HS-27A (cell line): ENCODE measurements at regions not wholly inside any gene's neighbourhood (a gene's known extent, or its start where the extent isn't known, plus 50 kb on each side); places are given as distances from the start of the nearest gene placed in this dataset.

Experiments used
- DNase-seq: peaks from one replicate; pipeline ENCODE4 v3.0.0-alpha.2; 2012; ENCODE audit warnings: low read depth, missing footprints

DNA sequence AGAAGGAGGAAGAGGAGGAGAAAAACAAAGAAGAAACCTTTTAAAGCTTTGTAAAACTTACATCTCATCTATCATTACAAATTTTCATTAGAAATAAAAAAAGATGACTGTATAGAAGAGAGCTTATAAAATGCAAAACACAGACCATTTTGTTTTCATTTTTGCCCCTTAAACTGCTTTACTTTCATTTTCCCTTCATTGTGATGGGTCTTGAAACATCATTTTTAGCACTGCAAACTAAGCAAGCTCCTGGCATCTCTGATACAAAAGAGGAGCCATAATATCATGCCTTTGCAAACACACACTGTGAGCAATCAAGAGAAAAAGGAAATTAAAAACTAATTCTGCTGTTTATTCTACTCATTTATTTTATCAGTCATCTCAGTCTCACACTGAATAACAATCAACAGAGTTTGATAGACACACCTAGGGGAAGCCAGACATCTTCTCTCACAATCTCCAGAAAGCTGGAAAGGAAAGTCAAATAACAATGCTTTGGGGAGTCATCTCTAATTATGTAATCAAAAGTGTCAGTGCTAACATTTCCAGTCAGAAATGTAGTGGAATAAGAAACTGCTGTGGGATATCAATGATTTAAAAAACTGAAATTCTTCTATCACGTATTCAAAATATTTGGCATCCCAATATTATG, 467.7 kb upstream of the FAT3 start:
- no peak for DNase-seq

DNA sequence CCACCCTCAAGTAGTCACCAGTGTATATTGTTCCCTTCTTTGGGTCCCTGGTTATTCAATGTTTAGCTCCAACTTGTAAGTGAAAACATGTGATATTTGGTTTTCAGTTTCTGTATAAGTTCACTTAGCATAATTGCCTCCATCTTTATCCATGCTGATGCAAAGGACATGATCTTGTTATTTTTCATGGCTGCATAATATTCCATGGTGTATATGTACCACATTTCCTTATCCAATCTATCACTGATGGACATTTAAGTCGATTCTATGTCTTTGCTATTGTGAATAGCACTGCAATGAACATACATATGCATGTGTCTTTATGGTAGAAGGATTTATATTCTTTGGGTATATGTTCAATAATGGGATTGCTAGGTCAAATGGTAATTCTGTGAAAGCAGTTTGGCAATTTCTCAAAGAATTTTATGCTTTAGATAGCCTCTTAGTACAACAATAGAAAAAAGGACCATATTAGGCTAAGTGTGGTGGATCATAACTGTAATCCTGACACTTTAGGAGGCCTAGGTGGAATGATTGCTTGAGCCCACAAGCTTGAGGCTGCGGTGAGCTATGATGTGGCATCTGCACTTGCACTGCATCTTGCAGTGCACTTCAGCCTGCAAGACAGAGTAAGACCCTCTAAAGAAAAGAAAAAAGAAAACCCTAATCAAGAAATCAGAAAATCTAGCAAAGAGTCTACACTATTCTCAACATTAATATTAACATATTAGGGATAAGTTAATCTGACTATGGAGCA, 468.5 kb upstream of the FAT3 start:
- DNase-seq, result no peak

GRCh38 chr11:91755526-91755925, 469.1 kb upstream of the FAT3 start:
- DNase-seq, result no peak

- no peak for DNase-seq
Observed at GRCh38 chr11:91749251-91749650, 475.4 kb upstream of the FAT3 start.

- no peak for DNase-seq
Observed at GRCh38 chr11:91742155-91742554, 482.5 kb upstream of the FAT3 start.

DNA sequence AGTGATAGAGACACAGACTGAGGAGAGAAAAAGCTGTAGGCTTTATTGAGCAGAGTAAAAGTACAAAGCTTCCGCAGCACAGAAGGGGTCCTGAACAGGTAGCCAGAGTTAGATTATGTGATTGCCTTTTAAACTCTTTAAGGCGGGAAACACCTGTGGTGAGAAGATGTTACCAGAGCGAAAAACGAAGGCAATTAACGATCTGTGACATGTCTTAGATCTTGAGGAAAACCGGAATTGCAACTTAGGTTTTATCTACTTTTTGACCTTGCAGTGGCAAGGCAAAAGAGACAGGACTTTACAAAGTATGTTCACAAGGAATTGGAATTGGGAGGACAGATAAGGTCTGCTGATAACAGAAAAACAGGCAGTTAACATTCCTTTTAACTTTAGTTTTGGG, 493.6 kb upstream of the FAT3 start:
- no peak for DNase-seq

DNA sequence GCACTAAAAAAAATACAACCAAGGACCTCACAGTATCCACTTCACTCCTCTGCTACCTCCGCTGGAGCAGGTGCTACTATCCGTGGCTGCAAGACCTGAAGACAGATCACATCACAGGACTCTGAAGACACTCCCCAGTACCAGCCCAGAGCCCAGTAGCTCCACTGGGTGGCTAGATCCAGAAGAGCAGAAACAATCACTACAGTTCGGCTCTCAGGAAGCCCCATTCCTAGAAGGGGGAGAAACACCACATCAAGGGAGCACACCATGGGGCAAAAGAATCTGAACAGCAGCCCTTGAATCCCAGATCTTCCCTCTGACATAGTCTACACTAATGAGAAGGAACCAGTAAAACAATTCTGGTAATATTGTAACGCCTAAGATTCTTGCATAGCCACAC, 494.0 kb upstream of the FAT3 start:
- DNase-seq, result no peak

DNA sequence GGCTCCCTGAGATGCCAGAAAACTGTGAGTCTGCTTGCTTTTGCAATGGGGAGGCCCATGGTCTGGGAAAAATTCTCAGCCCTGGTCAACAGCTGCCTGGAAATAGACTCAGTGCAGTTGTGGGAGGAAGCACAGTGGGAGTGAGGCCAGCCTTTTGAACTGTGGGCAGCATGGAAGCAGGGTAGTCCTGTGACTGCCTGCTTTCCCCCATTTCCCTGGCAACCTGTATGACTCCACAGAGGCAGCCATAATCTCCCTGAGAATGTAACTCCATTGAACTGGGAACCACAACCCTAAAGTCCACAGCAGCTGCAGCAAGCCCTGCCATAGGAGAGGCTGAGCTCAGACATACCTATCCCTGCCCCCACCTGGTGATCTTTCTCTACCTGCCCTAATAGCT, 494.6 kb upstream of the FAT3 start:
- no peak for DNase-seq

GRCh38 chr11:91717169-91717568, 507.4 kb upstream of the FAT3 start:
- DNase-seq, result no peak

DNA sequence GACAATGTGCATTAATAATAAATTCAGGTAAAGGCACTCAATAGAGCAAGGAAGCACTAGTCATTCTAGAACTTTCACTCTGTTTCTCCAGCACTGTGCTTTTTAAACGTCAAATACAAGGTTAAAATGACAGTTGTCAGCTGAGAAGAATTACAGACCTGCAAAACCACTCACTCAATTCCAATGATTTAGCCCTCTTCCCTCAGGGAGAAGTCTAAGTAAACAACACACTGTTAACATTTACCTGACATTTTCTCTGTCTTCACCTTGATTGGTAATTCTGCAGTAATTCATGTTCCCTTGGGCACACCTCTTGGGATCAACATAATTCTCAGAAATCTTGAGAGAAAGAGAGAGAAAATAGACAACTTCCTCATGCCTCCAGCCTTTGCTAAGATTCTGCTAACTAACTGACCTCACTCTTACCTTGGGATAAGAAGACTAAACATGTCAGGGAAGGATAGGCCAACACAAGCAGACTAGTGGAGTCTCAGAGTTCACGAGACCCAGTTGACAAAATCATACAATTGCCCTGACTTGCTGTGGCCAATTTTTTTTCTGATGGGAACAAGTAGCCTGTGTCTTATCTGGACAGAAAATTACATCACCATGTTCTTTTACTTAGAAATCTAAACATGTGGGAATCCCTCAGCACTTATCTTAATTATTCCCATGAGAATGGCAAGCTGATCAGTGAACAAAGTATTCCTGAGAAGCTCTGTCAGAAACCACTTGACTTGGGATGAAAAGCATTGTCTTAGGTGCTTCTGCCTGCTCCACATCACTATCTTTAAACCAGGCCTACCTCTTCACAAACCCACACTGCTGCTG, 516.8 kb upstream of the FAT3 start:
- DNase-seq, result no peak

GRCh38 chr11:91703042-91703441, 521.6 kb upstream of the FAT3 start:
- no peak for DNase-seq

GRCh38 chr11:91700854-91701253, 523.8 kb upstream of the FAT3 start:
- no peak for DNase-seq

GRCh38 chr11:91698845-91699244, 525.8 kb upstream of the FAT3 start:
- no peak for DNase-seq

DNA sequence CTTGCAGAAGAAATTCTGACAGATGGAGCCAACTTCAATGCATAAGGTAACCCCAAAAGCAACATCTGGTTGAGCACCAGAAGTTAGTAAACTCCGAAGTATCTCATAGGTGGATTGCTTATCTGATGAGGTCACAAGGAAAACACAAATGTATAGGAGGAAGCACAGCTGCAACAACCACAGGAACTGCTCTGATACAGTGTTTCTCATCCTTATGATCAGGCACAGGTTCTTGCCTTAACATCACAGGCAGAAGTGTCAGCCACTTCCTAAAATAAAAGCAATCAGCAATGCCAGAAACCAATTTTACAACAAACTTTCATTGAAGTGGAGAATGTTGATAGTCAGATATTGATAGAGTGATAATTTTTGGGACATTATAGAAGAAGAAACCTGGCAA, 530.3 kb upstream of the FAT3 start:
- no peak for DNase-seq

GRCh38 chr11:91691872-91692271, 532.7 kb upstream of the FAT3 start:
- no peak for DNase-seq

DNA sequence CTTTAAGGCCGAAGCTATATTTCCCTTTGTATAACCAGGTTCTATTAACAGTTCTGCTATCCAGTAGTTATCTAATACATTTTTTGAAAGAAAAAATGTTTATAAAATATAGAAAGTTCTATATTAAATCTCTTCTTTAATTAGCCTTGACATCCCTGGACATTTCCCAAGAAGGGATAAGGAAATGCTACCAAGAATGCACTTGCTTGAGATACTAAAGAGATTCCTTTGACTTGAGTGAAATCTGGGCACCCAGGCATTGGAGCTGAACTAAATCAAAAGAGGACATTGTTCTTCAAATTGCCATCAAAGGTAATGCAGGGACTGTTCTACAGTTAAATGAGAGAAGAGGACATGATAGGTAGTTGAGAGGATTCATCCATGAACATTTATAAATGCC, 535.9 kb upstream of the FAT3 start:
- no peak for DNase-seq

GRCh38 chr11:91686700-91687099, 537.9 kb upstream of the FAT3 start:
- no peak for DNase-seq

GRCh38 chr11:91686281-91686680, 538.3 kb upstream of the FAT3 start:
- DNase-seq, result no peak

DNA sequence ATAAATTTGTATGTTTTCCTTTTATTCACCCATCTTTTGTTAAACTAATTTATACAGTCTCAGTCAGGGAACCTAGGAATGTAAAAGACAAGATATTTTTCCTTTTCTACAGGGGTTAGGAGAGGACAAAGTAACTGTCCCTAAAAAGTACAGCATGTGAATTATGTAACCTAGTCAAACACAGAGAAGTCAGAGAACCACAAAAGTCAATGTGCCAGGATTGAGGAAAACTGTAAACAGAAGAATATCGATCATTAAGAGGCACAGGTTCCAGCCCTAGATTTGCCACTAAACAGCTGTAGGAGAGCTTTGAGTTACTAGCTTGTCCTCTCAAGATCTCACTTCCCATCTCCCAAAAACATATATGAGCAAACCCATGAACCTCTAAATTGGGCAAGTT, 550.9 kb upstream of the FAT3 start:
- no peak for DNase-seq

DNA sequence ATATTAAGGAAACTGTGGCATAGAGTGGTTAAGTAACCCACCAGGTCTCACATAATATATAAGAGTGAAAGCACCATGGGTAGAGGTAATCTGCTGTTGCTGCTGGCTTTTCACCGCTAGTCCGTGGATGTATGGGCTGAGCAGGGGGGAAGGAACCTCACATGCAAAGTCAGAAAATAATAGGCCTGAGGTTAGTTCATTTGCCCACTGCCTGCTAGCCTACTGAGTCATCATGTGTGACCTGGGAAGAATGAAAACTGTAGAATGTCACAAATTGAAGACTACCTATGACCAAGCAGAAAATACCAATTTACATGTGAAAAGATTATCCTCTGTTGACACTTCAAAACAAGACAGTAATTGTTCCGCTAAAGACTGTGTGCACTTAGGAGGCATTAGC, 560.1 kb upstream of the FAT3 start:
- DNase-seq, result no peak

GRCh38 chr11:91660036-91660435, 564.6 kb upstream of the FAT3 start:
- DNase-seq, result no peak

- DNase-seq, result no peak
Observed at GRCh38 chr11:91654686-91655085, 569.9 kb upstream of the FAT3 start.
